Skeletal muscle cell (primary cell): ENCODE measurements at regions not wholly inside any gene's neighbourhood (a gene's known extent, or its start where the extent isn't known, plus 50 kb on each side); places are given as distances from the start of the nearest gene placed in this dataset.
A peak's percentile ranks its signal among the peaks of the same experiment; 100 is the strongest.
"Not testable (repeated sequence)": the region's sequence is repeated elsewhere in the genome, so short reads cannot be mapped to it uniquely, and the experiment has no call there.

Experiments used
- DNase-seq: peaks from one replicate; pipeline ENCODE4 v3.0.0-alpha.2; 2010; ENCODE audit warnings: low read depth
- H3K4me3 ChIP-seq: 2 replicates; pipeline ENCODE4 v1.5.1; 2011; ENCODE audit warnings: low read depth, mild to moderate bottlenecking, control low read depth, low read length, moderate library complexity

DNA sequence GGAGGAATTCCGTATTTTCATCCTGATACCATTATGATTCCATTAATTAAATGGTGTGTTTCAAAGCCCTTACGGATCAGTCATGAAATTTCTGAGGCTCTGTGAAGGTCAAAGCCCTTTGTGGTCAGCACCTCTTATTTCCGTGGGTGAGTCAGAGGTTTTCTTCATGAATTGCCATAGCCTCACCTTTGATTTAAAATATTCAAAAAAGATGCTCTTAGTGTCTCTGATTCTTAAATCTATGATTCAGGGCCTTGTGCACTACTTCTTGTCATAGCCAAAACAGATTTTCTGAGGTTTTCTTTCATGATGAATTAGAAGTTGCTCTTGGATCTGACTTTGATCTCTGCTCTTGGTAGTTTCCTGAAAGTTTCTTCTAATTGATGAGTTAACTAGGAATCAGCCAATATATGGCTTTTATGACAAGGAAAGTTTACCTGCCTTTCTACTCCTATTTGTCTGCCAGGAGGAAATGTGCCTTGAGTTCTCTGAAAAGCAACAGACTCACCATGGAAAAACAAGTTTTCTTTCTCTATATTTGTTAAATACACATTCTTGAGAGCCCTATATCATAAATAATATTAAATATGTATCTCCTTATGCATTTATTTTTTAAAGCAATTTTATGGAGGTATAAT lies 613.0 kb downstream of the UTRN start:
- no peak overlapping the region for H3K4me3 ChIP-seq
- peak; percentile 39 for DNase-seq

DNA sequence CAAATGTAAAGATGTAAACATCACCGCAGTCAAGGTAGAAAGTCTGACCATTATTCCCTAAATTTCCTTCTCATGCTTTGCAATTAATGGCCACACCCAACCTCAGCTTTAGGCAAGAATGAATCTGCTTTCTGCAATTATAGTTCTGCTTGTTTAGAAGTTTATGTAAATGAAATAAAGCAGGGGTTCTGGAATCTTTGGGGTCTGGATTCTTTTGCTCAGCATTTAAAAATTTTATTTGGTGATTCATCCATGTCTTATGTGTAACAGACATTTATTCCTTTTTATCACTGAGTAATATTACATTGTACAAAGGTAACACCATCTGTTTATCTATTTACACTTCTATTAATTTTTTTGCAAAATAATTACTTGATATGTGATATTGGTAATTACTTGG lies 613.6 kb downstream of the UTRN start:
- DNase-seq, result no peak
- no peak overlapping the region for H3K4me3 ChIP-seq

DNA sequence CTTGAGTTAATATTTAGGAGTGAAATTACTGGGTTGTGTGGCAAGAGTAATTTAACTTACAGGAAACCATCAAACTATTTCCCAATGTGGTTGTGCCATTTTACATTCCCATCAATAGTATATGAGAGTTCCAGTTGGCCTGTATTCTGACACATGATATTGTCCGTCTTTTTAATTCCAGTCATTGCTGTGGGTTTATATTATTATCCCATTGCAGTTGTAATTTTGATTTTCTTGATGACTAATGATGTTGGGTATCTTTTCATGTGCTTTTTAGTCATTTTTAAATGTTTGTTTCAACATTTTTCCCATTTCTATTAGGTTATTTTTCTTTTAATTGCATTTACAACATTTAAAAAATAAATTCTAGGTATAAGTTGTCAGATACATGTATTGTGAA lies 614.0 kb downstream of the UTRN start:
- no peak overlapping the region for H3K4me3 ChIP-seq
- DNase-seq, result peak; percentile 74

DNA sequence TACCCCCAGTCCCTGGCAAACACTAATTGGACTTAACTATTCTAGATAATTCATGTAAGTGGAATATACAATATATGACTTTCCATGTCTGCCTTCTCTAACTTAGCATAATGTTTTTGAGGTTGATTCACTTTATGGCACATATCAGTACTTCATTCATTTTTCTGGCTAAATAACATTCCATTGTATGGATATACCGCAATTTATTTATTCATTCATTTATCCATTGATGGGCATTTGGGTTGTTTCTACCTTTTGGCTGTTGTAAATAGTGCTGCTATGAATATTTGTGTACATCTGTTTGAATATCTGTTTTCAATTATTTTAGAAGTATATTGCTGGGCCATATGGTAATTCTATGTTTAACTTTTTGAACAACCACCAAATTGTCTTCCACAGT lies 616.3 kb downstream of the UTRN start:
- no peak for DNase-seq
- no peak overlapping the region for H3K4me3 ChIP-seq

DNA sequence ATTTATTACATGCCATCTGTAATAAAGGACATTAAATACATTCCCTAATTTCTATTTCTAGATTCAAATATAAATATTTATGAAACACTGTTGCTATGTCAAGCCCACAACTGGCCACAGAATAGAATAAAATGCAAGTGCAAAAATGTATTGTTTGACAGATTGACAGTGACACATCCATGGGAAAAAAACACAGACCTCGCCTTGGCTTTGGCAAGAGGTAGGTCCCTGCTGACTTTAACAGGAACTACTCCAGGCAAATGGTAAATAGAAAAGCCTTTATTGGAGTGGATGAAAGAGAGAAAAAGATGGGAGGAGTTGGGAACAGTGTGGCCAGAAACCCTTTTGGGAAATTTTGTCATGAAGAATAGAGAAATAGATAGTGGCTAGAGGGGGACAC lies 622.9 kb downstream of the UTRN start:
- no peak overlapping the region for H3K4me3 ChIP-seq
- no peak for DNase-seq

DNA sequence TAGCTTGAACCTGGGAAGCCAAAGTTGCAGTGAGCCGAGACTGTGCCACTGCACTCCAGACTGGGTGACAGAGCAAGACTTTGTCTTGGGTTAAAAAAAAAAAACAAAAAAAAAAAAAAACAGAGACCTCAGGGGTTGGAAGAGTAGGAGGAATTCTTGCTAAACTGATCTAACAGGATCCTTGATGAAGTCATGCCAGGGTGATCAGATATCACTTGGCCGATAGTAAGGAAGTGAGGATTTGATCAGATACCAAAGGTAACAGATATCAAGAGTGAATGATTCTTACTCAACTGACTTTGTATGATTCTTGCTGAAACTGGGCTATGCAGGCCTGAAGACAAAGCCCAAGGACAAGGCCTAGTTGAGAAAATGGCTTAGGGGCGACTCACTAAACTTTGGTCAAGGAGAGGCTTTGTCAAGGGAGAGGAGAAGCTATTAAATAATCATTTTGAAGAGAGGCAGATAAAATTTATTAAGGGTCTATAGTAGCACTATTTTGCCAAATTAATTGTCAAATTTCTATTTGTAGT lies 624.7 kb downstream of the UTRN start:
- no peak for DNase-seq
- H3K4me3 ChIP-seq, result no peak overlapping the region

DNA sequence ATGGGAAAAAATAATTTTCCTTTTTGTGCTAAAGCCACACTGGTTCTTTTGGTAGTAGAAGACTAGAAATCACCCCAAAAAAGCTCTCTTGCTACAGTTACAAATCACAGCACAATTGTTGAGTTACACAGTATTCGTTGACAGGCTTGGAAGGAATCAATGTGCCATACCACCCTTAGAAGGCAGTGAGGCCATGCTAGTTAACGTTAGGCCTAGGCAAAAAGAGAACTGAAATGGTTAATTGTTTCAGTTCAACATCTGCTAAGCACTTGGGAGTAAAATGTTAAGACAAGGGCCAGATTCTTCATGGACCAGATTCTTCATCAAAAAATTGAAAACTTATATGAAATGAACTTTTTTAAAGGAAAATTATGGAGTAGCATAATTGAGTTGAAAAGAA lies 626.2 kb downstream of the UTRN start:
- DNase-seq, result no peak
- no peak overlapping the region for H3K4me3 ChIP-seq

DNA sequence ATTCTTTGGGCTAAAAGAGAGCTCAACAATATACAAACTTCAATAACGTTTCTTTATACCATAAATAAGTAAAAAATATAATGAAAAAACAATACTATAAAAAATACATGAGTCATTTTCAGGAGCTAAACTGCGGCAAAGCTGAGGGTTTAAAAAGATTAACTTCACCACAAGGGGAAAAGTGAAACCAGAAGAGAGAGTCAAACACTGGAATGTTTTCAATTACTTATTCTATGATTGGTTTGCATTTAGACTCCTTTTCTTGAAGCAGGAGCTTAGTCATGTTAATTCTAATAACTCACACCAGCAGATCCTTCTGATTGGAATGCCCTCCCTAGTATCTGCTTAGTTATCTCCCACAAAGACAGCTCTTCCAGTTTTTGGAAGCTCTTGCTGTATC lies 627.3 kb downstream of the UTRN start:
- no peak overlapping the region for H3K4me3 ChIP-seq
- peak; percentile 46 for DNase-seq

DNA sequence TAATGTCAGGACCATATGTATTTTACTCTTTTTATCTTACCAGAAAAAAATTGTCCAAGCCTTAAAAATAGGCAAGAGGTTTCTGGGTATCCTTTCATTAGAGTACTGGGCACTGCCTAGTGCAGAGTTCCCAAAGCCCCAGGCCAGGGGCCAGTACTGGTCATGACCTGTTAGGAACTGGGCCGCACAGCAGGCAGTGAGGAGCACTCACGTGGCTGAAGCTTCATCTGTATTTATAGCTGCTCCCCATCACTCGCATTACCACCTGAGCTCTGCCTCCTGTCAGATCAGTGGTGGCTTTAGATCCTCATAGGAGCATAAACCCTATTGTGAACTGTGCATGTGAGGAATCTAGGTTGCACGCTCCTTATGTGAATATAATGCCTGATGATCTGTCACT lies 632.9 kb downstream of the UTRN start:
- DNase-seq, result no peak
- H3K4me3 ChIP-seq, result no peak overlapping the region

DNA sequence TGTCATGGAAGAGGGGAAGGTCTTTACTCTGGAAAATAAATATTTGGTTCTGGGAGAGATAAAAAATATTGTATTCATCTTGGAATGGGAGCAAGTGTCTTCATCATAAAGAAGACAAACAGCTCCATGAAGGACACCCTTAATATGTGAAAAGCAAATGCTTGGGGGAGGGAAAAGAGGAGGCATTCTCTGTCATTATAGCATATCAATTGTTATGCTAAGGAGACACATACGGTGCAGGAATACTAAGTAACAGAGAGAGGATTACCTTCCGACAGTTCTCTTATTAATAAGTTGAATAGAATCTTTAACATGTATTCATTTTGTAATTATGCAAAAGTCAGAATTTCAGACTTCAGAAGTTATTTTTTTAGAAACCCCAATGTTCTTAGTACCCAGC lies 634.4 kb downstream of the UTRN start:
- DNase-seq, result no peak
- H3K4me3 ChIP-seq, result no peak overlapping the region

DNA sequence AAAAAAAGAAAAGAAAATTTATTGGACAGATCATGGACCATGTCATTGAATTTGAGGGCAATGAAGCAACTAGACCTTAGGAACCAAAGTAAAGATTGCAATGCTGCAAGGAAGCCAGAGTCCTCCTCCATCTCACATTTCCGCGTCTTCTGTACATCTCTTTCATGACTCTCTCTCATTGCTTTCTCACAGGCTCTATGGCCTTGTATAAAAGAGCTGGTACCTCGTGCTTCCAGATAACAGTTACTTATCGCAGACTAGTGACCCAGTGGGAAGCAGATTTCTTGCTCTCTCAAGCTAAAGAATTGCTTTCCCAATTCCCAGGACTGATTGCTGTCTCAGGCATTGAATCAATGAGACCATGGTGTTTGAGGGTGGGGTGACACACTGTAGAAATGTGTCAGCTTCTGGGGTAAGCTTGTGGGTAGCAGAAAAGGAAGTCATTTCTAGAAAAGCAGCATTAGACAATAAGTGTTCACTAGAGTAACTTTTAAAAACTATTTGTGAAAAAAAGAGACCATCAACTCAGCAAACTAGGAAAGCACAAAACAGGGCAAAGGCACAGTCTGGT lies 635.3 kb downstream of the UTRN start:
- no peak for DNase-seq
- no peak overlapping the region for H3K4me3 ChIP-seq

DNA sequence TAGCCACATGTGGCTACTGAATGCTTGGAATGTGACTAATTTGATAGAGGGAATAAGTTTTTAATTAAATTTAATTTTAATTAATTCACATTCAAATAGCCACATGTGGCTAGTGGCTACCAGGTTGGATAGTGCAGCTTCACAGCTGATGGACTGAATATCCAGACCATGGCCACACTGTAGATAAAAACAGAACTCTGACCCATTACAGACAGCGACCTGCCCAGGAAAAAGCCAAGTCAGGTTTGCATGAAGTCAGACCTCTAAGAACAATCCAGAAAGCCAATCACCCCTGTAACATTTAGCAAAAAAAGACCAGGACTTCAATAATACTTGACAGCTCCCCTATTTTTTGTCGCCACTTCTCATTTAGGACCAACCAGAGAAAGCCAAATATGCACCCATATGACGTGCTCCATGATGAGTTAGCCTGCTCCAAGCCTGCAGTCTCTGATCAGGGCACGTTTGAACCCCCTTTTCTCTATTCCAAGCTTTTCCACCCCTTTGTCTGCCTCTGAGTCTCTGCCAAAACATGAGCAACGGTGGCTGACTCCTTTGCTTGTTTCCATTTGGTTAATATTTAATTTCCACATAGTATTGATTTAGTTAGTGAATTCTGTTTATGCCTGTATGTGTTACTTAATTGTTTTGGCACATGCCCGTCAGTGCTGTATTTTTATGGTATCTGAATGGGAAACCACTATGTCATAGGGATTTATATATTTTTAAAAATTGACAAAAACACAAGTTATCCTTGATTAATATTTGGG lies 636.3 kb downstream of the UTRN start:
- no peak overlapping the region for H3K4me3 ChIP-seq
- DNase-seq, result no peak

DNA sequence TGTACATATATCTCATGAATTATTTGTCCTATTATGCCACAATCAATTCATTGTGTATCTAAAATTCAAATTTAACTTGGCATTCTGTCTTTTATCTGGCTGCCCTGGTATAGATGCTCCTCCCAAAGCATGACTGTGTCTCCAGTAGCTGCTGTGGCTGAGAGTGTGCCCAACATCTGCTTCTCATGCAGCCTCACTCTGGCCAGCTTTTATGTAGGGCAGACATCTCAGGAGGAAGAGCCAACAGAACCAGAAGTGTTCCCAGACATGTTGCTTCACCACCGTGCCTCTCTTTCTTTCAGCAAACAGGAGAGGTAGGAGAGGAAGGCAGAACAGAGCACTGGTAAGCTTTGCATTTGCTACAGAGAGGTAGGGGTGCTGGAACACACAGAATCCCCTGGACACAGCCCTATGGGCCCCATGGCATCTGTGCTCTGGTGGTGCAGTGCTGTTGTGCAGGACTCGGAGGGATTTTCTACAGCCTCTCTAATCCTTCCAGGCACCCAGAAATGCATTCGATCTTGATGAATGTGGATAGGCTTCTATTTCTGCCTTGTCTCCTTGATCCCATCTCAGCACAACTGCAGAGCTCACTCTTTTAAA lies 637.1 kb downstream of the UTRN start:
- no peak overlapping the region for H3K4me3 ChIP-seq
- DNase-seq, result no peak

DNA sequence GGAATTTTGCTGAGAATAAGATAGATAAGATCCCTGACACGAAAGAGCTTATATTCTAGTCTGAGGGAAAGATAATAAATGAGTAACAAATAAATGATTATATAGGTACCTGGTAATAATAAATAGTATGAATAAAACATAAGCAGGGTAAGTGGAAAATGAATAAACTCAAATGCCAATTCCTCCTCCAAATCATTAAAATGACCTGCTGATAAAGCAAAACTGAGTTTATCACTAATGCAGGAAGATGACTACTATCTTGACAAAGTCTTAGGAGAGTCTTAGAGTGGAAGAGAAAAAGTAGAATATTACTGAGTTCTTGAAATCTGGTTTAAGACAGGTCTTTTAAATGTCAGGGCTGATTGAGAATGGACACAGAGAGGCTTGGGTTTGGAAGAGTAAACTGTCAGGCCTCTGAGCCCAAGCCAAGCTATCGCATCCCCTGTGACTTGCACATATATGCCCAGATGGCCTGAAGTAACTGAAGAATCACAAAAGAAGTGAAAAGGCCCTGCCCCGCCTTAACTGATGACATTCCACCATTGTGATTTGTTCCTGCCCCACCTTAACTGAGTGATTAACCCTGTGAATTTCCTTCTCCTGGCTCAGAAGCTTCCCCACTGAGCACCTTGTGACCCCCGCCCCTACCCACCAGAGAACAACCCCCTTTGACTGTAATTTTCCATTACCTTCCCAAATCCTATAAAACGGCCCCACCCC lies 637.8 kb downstream of the UTRN start:
- H3K4me3 ChIP-seq, DNase-seq: not testable (repeated sequence)

DNA sequence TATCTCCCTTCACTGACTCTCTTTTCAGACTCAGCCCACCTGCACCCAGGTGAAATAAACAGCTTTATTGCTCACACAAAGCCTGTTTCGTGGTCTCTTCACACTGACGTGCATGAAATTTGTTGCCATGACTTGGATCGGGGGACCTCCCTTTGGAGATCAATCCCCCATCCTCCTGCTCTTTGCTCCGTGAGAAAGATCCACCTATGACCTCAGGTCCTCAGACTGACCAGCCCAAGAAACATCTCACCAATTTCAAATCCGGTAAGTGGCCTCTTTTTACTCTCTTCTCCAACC lies 638.3 kb downstream of the UTRN start:
- not testable (repeated sequence) for H3K4me3 ChIP-seq, DNase-seq

DNA sequence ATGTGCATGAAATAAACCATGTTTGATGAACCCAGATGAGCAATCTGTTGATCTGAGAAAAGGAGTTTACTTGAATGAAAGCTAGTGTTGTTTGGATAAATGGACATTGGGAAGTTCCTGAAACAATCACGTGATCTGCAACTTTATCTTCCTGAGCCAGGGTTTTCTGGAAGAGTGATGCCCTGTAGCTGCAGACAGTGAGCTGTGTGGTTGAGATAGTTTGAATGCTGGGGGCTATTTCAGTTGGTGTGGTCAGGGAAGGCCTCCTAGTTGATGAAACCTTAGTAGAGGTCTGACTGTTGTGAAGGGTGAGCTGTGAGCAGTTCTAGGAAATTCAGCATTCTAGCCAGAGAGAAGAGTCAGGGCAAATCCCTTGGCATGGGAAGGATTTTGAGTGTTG lies 643.7 kb downstream of the UTRN start:
- H3K4me3 ChIP-seq, result no peak overlapping the region
- DNase-seq, result no peak

DNA sequence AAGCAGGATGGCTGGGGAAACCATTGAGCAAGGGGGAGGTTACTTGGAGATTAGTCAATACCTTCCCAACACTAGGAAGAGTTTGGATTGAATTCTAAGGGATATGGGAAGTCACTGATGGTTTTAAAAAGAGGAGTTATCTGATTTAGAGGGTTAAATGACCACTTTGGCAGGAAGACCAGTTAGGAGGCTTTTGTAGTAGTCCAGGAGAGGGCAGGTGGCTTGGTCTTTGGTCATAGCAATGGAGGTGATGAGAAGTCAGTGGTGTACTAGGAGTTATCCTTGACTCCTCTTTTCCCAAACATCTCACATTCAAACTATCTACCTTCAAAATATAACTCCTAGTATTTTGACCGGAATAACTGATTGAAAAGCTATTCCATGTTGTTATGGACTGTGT lies 644.1 kb downstream of the UTRN start:
- no peak for DNase-seq
- H3K4me3 ChIP-seq, result no peak overlapping the region

DNA sequence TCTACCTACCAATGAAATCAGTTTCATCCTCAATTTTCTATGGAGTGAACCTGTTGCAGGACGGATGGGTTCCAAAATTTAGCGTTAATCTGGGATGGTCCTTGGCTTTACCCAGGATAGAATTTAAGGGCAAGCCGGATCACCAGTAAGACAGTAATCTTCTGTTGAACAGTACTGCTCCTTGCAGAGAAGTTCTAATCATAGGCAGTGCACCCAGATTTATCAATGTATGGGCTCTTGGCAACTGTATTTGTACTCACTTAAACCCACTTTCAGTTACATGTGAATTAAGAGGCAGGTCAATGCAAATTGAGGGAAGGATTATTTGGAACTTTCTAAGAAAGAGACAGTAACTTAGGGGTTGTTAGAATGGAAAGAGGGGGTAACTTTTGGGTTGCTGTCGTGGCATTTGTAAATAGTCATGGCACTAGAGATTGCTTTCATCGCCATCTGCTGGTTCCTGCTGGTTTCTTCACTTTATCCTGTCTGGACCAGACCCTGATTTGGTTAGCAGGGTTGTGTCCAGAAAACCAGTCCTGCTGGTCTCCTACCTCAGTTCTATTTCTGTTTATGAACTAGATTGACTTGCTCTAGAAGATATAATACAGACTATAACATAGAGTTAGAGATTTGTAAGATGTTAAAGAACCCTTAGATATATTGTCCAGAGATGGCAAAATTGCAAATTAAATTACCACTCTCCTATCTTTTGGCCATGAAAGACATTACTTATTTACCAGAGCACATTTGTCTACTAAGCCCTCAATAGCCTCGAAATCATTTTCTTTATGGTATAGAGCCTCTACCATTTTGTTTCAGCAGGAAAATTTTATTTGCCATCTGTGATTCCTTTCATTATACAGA lies 646.3 kb downstream of the UTRN start:
- no peak for DNase-seq
- H3K4me3 ChIP-seq, result no peak overlapping the region

DNA sequence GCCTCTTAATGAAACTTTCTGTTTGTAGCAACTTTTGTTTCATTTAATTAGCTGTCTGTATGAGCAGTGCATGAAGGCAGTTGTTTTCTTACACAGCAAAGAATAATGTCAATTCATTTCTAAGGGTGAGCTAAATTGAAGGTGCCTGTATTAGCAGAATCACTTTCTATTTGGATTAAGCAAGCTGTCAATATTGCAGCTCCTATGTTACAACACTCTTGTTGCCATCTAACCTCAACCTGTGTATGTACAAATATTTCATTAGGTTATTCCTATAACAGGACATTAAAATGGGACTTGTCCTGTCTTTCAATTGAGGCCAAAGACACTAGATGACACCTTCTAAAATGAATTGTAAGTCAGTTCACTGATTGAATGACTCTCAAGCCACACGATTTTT lies 647.5 kb downstream of the UTRN start:
- H3K4me3 ChIP-seq, result no peak overlapping the region
- DNase-seq, result no peak
